ENCODE measurements at regions not wholly inside any gene's neighbourhood (a gene's known extent, or its start where the extent isn't known, plus 50 kb on each side); places are given as distances from the start of the nearest gene placed in this dataset.

DNA sequence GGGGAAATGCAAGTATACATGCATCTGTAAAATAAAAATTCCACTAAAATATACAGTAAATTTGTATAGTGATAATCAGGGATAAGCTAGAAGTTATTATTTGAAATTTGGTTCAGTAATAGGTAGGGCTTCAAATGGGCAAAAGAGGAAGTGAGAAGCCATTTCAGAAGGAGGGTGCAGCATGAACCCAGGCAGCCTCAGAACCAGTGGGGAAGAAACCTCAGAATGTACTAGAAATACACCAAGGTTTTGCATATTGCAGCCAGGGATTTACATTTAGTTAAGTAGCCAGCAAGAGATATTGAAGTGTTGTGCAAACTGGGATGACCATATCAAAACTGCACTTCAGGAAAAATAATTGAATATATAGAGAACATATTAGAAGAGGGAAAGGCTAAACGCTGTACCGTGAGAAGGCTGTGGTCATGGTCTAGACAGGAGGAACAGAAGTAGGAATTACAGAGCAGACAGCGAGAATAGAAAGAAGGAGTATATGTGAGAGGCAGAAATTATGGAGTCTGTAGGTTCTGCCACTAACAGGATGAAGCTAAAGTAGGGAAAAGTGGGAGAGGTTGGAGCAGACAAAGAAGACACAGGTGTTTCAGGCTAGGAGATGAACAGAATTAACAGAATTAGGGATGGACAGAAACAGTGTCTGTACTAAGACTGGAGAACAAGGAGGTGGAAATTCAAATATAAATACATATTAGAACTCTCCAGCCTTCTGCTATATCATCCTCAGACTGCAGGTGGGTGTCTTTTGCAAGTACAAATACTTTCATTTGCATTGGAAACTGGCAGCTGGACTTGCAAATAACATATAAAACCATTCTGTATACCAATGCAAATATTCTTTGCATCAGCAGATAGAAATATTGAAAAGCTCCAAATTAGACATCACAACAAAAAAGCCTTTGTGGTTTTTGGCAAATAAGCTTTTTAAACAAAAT, 335.6 kb downstream of the ZNF608 start:
- DNase-seq = no peak

DNA sequence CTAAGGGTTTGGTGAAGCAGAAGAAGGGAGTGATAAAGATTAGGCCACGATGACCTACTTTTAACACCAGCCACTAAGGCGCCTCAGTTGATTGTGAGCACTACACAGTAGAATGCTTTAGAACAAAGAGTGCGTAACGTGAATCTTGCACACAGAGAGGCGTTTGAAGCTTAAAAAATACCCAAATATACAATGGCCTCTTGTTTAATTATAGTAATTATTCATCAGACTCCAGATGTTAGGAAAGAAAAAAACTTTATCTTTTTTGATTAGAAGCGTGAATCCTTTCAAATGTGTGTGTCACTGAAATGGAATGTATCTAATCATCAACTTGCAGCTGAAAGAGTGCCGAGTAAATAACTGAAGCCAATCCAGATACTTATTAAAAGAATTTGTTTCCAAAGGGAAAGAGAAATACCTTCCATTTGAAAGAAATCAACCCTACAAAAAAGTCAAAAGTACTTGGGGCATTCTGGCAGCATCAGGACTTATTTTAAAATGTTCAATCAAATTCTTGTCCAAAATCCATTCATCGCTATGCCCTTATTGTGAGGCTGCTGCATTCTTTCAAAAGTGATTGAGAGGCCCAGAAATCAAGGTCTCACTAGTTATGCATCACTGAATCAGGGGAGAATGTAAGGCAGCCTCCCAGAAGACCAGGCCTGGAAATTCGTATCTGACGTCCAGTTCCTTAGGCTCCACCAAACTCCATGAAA, 337.5 kb downstream of the ZNF608 start:
- no peak for DNase-seq

DNA sequence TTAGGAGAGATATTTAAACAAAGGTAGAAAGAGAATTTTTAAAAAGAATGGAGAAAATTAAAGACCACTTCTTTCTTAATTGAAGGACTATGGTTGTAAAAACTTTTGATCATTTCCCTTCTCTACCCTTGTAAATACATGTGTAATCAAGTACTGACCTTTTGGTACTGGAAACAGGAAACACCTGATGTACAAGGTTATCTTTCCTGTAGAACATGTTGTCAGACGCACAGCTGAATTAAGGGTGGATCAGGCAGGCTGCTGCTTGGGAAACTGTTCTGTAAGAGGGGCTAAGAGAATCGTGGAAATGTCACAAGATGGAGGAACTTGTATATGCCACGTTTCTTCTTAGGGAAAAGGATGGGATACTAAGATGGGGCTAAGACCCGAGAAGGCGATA, 341.6 kb downstream of the ZNF608 start:
- no peak for DNase-seq

DNA sequence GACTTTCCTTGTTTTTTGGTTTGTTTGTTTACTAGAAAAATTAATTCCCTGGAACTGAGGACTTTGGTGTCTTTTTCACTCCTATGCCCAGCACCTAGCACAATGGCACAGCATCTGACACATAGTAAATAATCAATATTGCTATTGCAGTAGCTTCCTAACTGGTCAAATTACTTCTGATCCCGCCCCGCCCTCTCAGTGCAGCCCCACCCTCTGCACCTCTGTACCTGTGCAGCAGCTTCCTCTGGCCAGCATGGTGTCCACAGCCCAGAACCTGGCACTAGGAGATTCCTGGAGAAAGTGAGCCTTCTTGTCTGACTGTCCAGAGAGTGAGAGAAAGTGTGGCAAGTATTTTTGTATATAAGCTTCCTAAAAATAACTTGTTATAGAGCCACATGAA, 343.2 kb downstream of the ZNF608 start:
- no peak for DNase-seq

DNA sequence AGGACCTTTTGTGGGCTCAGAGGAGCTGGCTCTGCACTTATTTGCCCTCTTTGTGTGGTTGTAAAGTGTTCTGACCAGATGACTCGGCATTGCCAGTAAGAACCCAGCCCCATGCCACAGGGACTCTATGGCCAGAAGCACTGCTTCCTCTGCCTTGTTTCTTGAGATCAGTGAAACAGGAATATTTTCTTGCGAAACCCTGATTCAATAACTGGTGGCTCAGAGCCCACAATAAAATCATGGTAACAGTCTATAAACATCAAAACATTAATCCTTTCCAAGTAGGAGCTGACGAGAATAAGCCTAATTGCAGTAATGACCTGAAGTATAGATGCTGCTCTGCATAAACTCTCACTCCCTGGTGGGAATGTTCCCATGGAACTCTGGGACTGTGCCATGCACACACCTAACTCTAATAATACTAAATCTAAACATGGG, 344.3 kb downstream of the ZNF608 start:
- DNase-seq = no peak

DNA sequence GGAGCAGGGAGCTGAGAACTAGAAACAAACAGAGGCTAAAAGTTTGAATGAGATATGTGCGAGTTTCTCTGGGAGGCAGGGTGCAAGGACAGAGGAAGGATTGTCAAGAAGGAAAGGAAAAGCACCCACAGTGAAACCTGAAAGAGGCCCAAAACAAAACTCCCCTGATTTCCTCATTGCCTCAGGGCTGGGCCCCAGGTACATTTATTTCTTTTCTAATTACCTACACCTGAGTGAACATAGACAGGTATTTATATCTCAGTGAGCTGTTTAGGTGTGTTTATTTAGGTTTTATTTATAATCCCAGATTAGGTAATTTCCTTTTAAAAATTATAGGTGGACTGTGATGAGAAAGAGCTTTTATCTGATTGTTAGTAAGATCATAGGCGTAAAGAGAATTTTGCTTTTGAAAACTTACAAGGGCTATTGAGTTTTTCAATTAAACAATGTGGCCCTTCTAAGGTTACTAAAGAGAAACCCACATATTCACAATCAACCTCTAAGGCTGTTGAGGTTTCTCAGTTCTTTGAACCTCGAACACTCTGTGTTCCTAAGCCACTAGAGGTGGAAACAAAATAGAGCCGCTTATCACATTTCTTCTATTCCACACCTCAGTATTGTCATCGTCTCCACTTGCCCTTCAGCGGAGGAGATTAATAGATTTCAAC, 344.8 kb downstream of the ZNF608 start:
- DNase-seq = no peak

DNA sequence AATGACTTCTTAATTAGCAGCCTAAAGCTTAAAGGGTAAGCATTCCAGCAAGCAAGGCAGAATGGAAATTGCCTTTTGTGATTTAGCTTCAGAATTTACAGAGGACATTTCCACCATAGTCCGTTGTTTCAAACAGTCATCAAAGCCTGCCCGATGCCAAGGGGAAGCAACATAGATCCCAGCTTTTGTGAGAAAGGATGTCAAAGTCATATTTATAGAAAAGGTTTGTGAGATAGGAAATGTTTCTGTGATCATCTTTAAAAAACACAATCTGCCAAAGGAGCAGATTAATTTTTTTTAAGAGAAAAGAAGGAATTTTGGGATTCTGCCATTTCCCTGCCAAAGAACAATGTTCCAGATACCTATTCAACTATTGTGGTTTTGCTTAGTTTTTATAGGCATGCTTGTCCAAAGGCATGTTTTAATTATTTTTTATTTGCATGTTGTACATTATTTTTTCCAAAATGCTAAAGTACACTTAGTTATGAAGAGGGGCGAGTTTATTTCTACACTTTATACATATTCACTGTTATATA, 346.9 kb downstream of the ZNF608 start:
- DNase-seq = no peak

DNA sequence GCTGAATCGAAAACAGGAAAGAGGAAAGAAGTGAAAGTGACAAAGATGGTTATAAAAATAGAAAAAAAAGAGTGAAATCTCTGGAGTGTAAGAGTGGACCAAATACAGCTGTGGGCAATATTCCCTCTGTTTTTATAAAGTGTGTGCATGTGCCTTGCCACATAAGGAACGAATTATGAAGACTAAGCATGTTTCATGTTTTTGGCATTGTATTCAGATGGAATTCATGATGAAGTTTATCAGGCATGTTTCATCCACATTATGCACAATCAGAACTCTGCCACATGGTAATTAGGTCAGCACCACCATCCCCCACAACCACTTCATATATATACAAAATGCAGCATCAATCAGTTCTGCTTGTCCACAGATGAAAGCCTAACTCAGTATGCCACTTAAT, 348.0 kb downstream of the ZNF608 start:
- DNase-seq = no peak

DNA sequence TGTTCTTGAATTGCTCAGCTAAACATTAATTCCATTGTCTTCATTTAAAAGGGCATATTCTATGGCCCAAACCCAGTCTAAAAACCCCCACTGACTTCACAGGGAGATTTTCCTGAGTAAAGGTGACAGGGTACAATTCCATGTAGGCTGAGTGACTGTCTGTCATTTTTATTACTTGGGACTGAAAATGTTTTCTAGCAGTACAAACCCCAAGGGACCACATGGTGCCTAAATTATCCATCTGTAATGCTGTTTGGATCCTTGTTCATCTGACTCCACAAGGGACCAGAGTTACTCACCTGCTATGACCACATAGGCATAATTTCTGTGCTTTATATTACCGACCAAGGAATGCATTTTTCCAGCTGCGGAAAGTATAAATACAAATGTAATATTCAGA, 349.1 kb downstream of the ZNF608 start:
- no peak for DNase-seq

DNA sequence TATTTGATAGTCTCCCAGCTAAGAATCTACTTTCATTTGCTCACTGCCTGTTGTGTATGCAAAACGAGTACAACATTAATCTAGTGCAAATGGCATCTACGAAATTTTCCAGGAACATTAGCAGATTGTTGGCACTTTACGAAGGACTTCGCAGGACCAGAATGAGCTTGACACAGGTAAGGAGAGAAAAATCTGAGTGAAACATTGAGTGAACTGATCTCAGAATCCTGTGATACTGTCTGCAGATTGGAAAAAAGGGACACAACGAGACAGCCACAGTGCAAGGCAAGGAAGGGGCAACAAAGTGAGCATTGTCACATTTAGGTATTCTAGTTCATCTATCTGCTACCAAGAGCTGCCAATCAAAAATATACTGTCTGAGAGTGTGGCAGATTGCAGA, 350.5 kb downstream of the ZNF608 start:
- DNase-seq = no peak

DNA sequence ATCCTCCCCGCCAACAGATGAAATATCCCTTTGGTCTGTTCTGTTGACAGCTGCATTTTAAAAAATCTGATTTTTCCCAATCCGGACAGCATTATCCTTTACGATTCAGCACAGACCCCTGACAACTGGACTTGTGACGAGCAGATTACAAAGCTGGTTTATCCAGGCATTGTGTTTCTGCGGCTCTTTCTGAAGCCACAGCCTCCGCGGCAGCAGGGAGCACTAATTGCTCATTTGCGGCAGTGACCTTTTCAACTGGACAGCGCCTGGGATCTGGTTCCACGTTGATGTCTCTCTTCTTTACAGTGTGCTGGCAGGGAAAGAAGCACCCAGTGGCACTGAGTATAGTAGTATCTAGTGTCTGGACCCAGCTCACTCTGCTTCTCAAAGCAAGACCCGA, 351.2 kb downstream of the ZNF608 start:
- no peak for DNase-seq

DNA sequence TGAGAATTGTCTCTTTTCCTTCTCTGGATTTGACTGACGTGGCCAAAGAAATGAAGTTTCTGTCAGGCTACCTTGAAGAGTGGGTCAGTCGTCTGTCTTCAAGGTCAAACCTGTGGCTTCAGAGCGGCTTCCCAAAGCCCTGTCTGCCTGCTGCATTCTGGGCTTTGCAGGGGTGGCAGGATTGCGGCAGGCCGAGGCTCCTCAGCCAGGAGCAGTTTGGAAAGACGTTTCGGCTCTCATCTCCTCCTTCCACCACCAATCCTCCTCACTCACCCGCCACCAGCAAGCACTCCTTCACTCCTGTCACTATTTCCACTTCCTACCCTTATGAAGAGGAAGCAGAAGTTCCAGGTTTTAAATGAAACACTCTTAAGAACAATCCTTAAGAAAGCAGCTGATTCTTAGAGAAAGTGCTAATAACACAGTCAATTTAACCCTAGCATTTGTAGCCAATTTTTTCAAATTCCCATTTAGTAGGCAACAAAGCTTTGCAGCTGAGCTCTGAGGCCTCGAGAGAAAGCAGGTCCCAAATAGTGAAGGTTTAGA, 351.7 kb downstream of the ZNF608 start:
- no peak for DNase-seq

DNA sequence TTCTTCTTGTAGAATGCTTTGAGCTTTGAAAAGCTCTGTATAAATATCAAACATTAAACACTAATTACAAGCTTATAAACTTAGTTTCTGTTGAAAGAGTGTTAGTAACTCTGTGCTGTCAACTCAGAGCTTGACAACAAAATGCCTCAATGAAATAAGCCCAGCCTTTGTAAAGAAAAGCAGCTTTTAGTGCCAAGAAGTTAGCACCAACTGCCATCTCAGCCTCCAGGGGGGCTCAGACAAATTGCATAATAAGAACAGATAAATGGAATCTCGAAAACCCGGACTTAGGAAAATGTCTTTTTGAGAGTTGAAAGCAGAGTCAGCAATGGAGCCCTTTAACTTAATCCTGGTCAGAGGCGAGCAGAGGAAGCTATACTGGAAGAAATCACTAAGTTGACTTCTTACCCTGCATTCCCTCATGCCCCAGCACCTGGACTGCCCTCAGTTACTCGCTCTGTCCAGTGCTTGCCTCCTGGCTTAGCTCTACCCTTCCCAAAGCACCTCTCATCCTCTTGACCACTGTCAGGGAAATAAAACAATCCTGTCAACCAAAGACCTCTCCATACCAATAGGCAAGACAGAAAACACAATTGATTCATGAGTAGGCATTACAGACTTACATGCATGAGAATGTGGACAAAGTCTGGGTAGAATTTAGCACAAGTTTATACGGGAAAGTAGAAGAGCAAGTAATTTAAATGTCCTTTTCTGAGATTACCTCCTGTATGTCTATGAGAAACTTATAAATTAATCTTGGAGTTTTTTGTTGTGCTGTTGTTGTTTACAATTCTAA, 352.7 kb downstream of the ZNF608 start:
- no peak for DNase-seq

DNA sequence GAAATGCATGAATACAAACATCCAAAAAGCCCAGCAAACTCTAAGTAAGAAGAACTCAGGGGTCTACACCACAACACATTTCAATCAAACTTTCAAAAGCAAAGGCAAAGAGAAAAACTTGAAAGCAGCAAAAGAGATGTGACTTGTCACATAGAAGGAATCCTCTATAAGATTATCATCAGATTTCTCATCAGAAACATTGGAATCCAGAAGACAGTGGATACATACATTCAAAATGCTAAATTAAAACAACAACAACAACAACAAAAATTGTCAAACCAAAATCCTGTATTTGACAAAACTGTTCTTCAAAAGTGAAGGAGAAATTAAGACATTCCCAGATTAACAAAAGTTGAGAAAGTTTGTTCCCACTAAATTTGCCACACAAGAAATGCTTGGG, 362.7 kb downstream of the ZNF608 start:
- no peak for DNase-seq

DNA sequence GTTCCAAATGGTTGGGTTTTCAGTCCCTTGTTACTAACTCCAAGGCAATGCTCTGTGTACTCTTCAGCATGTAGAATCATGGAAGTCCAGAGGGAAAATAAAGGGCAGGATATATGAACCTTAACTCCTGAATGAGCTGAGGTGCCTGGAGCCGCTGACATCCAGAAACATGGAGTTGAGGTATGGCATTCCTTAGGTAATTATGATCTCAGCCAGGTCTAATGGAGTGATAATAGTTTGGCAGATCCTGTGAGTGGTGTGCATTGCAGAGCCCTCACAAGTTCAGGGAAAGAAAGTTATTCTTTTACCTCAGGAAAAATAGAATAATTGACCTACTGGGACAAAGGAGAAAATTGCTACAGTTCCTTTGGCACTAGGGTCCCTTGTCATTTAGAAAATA, 369.1 kb downstream of the ZNF608 start:
- no peak for DNase-seq

DNA sequence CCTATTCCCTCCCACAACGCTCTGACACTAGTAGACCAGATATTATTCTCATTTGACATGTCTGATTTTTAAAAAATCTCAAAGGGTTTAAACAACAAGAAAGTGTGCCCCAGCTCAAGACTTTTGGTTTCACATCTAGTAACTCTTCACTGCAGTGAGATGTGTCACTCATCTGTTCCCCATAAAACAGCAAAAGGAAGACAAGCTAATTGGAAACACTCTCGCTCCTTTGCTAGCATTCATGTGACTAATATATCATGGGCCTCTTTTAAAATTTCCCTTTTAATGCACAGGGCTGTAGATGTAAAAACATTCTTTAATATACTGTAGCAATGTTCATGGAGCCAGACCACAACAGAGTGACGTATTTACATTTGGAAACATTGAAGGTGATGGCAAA, 372.6 kb downstream of the ZNF608 start:
- no peak for DNase-seq

DNA sequence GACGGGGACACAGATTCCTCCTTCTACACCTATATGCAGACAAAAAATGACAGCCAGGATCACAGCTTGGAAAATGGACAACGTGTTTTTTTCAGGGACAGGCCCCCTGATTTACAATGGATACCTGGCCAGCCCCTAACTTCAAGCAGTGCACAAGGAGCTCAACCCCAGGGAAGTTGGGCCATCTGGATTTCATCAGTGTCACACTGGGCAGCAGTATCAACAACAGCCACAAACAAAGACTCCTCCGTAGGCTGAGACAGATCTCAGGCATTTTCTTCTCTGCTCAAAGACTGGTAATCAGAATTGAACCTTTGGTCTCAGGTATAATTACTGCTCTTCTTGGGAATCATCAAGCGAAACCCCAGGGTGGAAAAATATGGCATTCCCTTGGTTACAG, 374.0 kb downstream of the ZNF608 start:
- no peak for DNase-seq

DNA sequence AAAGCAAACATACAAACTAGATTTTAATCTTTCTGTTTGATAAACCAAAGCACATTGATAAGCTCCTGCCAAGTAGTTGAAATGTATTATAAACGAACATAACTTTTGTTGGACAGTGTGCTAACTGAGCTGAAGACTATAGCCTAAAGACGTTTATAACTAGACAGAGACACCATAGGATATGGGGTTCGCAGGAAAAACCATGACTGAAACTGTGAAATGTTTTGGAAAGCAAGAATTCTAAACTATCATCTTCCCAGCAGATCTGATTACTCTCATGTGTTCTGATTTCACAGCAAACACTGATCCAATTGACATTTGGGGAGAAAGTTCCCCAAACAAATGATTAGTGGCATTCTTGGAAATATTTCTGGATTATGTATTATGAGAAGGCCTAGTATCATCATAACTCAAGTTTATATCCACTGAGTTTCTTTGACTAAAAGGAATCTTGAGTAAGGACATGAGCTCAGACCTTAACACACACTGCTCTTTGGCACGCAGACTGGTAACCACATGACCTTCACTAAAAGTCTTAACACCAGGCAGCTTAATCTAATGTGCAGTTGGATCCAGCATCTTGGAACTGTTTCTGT, 375.2 kb downstream of the ZNF608 start:
- no peak for DNase-seq

DNA sequence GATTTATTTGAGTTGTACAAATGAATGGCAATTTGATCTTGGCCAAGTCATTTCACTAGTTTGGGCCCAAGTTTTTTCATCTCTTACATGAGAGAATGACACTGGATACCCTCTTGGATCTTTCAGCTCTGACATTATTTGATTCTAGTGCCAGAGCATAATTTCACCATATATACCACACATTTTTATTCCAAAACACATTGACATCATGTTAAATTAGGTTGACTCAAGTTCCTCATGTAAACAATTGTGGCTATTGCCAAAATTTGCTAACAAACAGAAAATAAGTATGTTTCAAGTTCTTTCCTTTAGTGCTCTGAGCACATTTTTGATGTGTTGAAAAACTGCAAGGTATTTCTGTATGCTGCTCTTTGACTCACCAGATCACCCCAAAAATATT, 375.8 kb downstream of the ZNF608 start:
- no peak for DNase-seq

DNA sequence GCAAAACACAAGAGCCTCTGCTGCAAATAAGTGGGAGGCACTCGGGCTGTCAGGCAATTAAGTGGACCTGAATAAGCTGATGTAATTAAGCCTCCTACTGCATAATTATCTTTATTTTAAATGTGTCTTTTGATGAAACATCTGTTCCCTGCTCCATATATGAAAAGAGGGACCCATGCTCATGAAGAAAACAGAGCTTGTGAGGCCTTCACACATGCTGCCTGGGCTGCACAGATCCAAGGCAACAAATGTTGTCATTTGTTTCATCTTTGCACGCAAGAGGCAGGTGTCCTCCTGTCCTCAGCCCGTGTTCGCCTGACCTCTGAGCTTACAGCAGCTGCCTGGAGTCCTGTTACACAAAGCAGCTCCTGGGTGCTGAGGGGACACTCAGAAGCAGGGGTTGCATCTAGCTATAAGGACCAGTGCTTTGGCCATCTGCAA, 381.1 kb downstream of the ZNF608 start:
- DNase-seq = no peak

DNA sequence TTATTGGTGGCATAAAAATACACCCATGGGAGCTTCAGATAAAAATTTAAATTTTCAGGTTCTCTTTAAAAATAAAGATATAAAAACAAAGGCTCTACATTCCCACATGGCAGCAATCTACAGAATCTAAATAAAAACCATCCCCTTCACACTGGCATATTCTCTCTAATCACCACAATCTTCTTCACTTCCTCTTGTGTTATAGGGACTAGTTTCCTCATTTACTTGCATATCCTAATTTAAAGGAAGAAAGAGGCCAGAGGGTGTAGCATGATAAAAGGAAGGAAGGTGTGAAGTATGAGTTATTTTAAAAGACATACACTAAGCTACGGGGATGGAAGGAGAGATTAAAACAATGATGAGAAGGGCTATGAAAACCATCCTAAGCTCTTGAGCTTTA, 390.5 kb downstream of the ZNF608 start:
- DNase-seq = no peak

DNA sequence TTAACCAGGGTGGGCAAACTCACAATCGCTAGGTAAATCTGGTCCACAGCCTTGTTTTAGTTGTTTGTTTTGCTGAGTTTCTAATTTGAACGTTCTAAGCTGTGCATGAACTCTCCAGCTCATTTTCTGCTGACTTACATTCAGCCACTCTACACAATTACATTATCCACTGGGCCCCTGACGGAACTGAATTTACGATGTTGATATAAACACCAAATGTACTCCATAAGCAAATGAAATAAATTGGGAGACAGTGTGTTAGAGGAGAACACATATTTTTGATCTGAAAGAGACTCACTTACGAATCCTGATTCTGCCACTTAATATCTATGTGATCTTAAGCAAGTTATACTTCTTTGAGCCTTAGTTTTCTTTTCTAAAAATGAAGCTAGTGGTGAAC, 393.4 kb downstream of the ZNF608 start:
- no peak for DNase-seq

Data from stimulated activated CD4-positive, alpha-beta T cell treated with anti-CD3 and anti-CD28 coated beads, Interleukin-4, amount 100 ng/mL, for 1 hour (primary cell).